ENCODE measurements at regions not wholly inside any gene's neighbourhood (a gene's known extent, or its start where the extent isn't known, plus 50 kb on each side); places are given as distances from the start of the nearest gene placed in this dataset.

DNA sequence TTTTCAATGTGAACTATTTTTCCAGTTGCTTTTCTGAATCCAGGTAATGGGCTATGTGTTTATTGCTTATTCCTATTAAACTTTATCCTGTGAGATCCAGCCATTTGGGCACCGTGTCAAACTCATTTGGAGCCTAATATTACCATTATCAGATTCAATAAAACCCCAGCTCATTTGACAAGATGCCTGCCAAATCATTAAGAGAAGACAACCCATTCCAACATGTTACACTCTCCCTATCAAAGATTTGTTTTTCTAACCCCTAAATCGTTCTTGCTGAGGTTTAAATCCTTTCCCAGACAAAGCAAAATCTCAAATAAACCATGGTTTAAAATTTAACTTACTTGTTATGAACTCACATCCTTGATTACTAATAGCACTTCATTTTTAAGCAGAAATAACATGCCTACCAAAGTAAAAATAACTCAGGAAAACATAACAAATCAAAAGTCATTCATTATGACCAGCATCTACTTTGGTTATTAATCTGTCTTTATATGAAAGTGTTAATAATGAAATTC is 130.0 kb upstream of the TCF21 start:
- Histone ChIP-seq H3K4me1 (peaks cover 0 to 31% (median 11%) of the 10 kb centered on the region in 9 donors), H3K36me3 (no peaks in the 10 kb centered on the region), H3K27ac (no peak overlapping the region), H3K4me3 (no peak overlapping the region), H3K27me3 (no peaks in the 10 kb centered on the region), H3K9me3 (no peaks in the 10 kb centered on the region)
- DNase-seq (no peak), ATAC-seq (no peak)
- 45 to 56% methylated on average over 2 of the region's 2 CpGs for WGBS, 2 donors
- TF ChIP-seq, protein P1, sequence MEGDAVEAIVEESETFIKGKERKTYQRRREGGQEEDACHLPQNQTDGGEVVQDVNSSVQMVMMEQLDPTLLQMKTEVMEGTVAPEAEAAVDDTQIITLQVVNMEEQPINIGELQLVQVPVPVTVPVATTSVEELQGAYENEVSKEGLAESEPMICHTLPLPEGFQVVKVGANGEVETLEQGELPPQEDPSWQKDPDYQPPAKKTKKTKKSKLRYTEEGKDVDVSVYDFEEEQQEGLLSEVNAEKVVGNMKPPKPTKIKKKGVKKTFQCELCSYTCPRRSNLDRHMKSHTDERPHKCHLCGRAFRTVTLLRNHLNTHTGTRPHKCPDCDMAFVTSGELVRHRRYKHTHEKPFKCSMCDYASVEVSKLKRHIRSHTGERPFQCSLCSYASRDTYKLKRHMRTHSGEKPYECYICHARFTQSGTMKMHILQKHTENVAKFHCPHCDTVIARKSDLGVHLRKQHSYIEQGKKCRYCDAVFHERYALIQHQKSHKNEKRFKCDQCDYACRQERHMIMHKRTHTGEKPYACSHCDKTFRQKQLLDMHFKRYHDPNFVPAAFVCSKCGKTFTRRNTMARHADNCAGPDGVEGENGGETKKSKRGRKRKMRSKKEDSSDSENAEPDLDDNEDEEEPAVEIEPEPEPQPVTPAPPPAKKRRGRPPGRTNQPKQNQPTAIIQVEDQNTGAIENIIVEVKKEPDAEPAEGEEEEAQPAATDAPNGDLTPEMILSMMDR (IDR thresholded peaks at IDR 0.05) = no peak
- intact Hi-C loops (cut with DNase I) = no loop called here

DNA sequence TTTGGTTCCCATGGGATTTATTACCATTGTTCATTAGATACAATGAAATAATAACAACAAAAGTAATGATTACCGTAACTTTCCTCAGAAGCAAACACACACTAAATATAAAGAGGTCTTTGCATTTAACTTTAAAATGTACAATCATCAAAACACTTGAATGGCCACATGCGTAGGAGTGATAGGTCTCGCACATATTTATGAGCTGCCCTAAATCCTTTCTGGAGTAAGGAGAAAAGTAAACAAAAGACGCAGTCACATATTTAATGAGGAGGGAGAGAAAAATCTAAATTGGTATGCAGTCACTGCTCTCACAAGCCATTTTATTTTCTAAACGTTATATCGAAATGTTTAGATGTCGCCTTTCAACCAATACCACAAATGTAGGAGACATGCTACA is 129.4 kb upstream of the TCF21 start:
- ATAC-seq (no peak), DNase-seq (no peak)
- H3K36me3 ChIP-seq = no peaks in the 10 kb centered on the region
- H3K27ac ChIP-seq = no peak overlapping the region
- TF ChIP-seq, protein P1 (IDR thresholded peaks at IDR 0.05) = no peak
- peaks cover 0 to 36% (median 11%) of the 10 kb centered on the region in 9 donors for H3K4me1 ChIP-seq
- H3K9me3 ChIP-seq = no peaks in the 10 kb centered on the region
- 88 to 89% methylated on average over 7 of the region's 7 CpGs for WGBS, 2 donors
- H3K27me3 ChIP-seq = no peaks in the 10 kb centered on the region
- intact Hi-C loops (cut with DNase I) = no loop called here
- no peak overlapping the region for H3K4me3 ChIP-seq

DNA sequence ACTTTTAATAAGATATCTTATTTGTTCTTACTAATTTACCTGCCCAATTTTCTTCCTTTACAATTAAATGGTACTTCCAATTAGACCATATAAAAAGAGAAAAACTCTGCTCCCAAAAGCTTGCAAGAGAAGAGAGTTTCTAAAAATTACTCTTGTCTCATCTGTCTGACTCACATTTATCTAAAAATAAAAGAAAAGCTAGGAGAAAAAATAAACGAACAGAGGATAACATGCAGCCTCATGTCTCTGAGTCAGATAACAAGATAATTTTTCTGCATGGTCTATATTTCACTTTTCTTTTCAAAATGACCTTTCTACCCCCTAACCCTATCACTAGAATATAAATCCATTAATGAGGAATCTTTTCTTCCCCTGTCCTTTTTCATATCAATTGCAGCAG is 127.2 kb upstream of the TCF21 start:
- ATAC-seq (peak in 1 of 8 donors; percentile 41), DNase-seq (no peak)
- H3K36me3 ChIP-seq = no peaks in the 10 kb centered on the region
- no peak overlapping the region for H3K4me3 ChIP-seq
- no peaks in the 10 kb centered on the region for H3K9me3 ChIP-seq
- TF ChIP-seq, protein P1 (IDR thresholded peaks at IDR 0.05) = no peak
- WGBS, 2 donors = 10 to 14% methylated on average over 1 of the region's 1 CpG
- intact Hi-C loops (cut with DNase I) = loop anchor here in 3 of 10 donors (5.0 to 10.0 kb wide), 3 partner anchors 53 to 133 kb away; no protein-coding TSS in a partner anchor
- H3K27me3 ChIP-seq = no peaks in the 10 kb centered on the region
- H3K4me1 ChIP-seq = peaks cover 0 to 29% (median 12%) of the 10 kb centered on the region in 9 donors
- peak overlapping the region in 4 of 10 donors; percentile 11 to 48 (median 34) for H3K27ac ChIP-seq

DNA sequence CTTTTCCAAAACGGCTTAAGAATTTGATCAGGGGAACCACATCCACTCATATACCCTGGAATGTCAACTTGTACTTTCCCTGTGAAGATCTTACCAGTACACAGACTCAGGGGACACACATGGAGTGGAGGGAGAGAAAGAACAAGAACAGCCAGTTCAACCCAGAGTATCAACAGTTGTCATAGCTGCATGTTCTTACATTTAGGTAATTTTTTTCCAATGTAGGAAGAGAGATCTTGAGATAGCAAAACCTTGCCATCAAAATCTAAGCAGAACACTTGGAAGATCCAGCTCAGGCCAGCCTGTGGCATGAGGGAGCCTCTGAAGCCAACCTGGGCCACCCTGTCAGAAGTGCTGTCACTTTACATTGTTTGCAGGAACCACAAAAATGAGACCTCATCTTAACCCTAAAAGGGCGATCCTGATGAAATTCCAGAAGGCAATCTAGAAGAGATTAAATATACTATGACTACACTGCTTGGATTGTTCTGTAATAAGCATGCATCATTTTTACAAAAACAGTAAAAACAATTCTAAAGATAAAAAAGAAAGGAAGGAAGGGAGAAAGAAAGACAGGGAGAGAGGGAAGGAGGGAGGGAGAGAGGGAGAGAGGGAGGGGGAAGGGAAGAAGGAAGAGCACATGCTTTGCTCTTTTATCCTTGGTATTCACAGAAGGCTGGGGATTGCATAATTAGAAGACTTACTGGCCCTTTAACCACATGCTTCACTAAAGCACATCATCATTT is 124.7 kb upstream of the TCF21 start:
- Histone ChIP-seq H3K27ac (peak overlapping the region; percentile 33 to 71 (median 56)), H3K36me3 (no peaks in the 10 kb centered on the region), H3K4me1 (peaks cover 0 to 20% (median 6%) of the 10 kb centered on the region in 9 donors), H3K4me3 (no peak overlapping the region), H3K9me3 (no peaks in the 10 kb centered on the region), H3K27me3 (no peaks in the 10 kb centered on the region)
- intact Hi-C loops (cut with DNase I) = loop anchor here in 3 of 10 donors (5.0 to 10.0 kb wide), 3 partner anchors 51 to 131 kb away; no protein-coding TSS in a partner anchor
- ATAC-seq = peak in 7 of 8 donors; percentile 61 to 83 (median 78)
- TF ChIP-seq, protein P1 (IDR thresholded peaks at IDR 0.05) = no peak
- no peak for DNase-seq
- WGBS, 2 donors = 53 to 60% methylated on average over 2 of the region's 2 CpGs
